Stimulated activated CD8-positive, alpha-beta memory T cell treated with anti-CD3 and anti-CD28 coated beads, Interleukin-7, amount 100 ng/mL, for 1 hour (primary cell): ENCODE measurements at regions not wholly inside any gene's neighbourhood (a gene's known extent, or its start where the extent isn't known, plus 50 kb on each side); places are given as distances from the start of the nearest gene placed in this dataset.
"Not testable (repeated sequence)": the region's sequence is repeated elsewhere in the genome, so short reads cannot be mapped to it uniquely, and the experiment has no call there.

Source experiments
- DNase-seq, 2 donors: peaks; one replicate each; pipeline ENCODE4 v3.0.0-alpha.2; 2020; ENCODE audit warnings: low read depth in 2 of 2

GRCh38 chr16:51261919-51262318 lies 110.8 kb upstream of the SALL1 start:
- DNase-seq: no peak

DNA sequence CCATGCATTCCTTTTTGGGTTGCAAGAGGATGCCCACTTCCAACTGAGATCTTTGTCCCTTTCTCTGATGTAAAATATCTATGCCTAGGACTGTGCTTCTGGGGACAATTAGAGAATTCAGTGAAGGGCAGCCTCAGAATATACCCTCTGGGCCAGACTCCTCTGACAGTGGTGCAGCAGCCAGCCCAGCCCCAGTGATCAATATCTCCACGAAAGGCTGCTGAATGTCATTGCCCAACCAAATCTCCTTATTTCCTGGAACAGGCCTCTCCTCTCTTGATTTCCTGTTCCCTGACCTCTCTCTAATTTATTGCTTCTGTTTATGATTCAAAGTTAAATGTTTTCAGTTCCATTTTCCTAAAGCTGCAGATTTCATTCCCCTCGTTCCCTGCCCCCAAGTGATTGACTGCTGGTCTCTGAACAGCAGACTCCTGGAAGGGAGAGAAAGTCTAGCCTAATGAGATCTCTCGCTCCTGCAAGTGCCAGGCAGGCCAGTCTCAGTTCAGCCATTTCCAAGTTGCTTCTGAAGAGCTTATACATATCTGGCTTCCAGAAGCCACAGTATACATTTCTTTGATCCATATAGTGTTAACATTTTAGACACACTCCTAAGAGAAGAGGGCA lies 104.4 kb upstream of the SALL1 start:
- DNase-seq: no peak

- not testable (repeated sequence) for DNase-seq
These were observed 103.3 kb upstream of the SALL1 start for GRCh38 chr16:51254390-51254789.

DNA sequence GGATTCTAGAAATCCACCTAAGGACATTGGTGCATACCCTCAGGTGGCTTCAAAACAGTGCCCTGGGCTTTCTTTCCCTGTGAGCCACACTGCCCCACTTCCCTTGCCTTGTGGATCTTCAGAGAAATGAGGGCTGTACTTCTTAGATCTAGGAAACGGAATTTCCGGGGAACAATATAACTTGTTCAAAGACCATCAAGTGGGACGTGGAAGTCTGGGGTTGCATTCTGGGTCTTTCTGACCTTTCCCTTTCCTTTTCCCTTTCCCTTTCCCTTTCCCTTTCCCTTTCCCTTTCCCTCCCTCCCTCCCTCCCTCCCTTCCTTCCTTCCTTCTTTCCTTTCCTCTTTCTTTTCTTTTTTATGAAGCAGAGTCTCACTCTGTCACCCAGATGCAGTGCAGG lies 97.1 kb upstream of the SALL1 start:
- no peak for DNase-seq

- DNase-seq: no peak
These were observed 94.6 kb upstream of the SALL1 start for GRCh38 chr16:51245658-51245995.

DNA sequence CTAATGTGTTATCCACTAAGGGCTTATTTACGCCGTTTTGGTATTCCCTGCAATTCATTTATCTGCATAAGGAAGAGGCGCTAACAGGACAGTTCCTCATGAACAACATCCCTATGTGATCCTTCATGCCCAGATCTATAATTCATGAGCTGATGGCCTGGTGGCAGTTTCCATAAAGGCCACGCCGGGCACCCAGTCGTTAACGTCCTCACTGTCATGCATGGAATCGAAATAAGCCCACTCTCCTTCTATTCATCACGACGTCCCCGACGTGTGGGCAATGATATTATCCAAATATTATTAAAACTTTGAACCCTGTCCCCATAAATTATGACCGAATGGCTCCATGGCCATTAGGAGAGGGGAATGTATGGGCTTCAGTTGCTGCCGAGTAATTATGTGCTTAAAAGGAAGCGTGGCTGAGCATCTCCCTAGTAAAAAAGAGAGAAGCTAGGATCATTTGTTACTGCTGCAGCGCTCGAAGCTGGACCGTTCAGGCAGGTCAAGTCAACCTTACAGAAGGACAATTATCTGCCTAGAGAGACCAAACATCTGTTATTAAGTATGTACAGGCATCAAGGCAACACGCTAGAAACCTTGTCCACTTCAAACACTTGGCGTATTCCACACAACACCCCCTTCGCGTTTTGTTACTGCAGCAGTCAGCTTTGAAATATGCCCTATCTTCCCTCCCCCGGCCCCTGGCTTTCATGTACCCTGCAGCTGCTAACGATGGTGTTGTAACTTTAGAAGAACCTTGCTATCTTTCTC lies 94.0 kb upstream of the SALL1 start:
- DNase-seq: no peak

DNA sequence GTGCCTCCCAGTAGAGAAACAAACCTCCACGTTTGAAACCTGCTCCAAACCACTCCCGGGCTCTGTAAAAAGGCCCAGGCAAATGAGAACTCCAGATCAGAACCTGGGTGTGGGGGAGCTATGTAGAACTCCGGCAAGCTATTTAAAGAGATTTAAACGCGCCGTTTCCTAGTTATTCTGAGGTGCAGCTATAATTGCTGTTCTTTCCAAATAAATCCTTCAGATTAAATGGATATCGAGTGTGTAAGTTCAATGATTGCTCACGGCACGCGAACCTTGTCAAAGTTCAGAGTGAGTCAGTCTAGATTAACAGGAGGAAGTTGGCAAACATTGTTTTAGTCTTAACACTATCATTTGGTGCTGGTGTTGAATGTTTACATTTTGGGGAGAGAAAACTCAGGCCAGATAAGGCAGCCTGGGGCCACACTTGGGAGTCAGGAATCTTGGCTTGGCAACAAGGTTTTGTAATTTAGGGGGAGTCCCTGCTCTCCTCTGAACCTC lies 92.9 kb upstream of the SALL1 start:
- no peak for DNase-seq

DNA sequence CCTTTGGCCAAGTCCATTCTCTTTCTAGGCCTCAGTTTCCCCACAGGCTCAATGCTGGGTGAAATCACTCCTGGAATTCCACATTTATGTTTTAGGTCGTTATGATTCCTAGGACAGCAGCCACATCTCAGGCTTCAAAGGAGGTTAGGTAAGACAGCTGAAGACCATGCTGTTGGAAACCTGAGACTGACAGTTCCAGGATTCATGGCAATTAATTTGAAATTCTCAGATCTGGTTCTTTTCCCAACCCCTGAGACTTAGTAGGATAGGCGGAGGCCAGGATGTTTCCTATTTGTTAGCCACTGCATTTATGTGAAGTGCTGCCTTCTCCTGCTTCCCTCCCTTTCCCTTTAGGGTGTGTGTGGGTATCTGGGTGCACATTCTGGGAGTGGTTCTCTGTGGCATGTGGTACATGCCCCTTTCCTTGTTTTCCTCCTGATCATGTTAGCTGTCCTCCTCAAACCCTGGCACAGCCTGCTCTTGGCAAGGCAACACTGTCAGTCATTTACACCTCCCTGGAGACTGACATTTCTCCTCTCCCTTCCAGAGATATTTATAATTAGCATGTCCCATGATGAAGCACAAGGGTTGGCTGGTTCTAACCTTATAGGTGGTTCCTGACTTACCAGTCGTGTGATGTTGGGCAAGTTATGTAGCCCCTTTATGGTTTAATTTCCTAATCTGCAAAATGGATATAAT lies 91.4 kb upstream of the SALL1 start:
- no peak for DNase-seq

- no peak for DNase-seq
These were observed 88.1 kb upstream of the SALL1 start for GRCh38 chr16:51239196-51239595.

DNA sequence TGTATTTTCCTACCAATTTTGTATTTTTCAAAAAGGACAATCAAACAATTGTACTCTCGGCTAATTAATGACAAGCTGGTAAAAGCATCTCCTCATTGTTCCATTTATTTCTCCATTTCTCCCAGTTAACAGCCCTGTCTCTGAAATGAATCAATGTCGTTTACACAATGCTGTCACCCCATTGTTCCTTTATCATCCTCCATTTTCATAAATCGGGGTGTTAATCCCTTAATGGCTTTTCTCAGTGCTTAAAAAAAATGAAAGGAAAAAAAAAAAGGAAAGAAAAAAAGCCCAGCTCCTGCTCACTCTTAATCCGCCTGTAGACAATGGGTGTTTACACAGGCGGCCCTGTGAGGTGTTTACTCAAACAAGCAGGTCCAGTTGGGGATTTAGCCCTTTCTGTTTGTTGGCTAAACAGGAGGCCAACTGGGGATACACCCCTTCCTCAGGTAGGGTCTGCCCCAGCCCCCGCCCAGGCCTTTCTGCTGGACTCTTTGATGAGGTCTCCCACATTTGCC lies 86.8 kb upstream of the SALL1 start:
- DNase-seq: no peak

DNA sequence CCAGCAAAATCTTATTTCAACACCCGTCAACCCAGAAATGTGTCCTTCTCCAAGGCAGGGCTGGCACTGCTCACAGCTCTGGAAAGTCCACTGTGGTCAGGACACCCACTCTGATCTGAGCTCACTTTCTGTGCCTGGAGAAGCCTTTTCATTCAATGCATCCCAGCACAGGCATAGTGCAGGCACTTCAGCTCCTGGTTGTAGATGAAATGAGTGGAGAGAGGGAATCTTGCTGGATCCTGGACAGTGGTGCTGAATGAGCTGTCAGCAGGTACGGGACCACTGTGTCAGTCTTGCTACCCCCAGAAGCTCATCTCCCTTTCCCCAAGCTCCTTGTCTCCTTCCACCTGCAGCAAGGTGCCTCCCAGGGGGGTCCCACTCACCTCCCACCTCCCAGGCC lies 86.1 kb upstream of the SALL1 start:
- DNase-seq: no peak

DNA sequence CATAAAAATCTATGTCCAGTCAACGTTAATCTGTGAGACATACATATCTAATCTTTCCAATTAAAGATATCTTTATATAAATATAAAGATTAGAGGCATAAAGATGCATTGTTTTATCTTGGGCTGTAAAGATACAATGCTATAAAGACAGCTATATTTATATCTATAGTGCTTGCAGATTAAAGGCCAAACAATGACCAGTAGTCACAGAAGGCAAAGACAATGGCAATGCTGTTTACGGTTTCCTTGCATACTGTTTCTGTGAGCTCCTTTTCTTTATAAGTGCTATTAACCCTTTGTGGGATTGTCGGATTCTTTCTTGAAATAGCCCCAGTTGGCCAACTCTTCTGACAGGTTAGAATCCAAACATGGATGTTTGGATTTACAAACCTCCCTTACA lies 85.5 kb upstream of the SALL1 start:
- DNase-seq: no peak

GRCh38 chr16:51231702-51232101 lies 80.6 kb upstream of the SALL1 start:
- DNase-seq: no peak

- DNase-seq: not testable (repeated sequence)
These were observed 79.0 kb upstream of the SALL1 start for GRCh38 chr16:51230035-51230434.

- no peak for DNase-seq
These were observed 77.1 kb upstream of the SALL1 start for GRCh38 chr16:51228097-51228659.

- no peak for DNase-seq
These were observed 74.8 kb upstream of the SALL1 start for GRCh38 chr16:51225878-51226277.

- no peak for DNase-seq
These were observed 73.2 kb upstream of the SALL1 start for GRCh38 chr16:51224317-51224716.

GRCh38 chr16:51222016-51222415 lies 70.9 kb upstream of the SALL1 start:
- no peak for DNase-seq

GRCh38 chr16:51211148-51211547 lies 60.1 kb upstream of the SALL1 start:
- no peak for DNase-seq

DNA sequence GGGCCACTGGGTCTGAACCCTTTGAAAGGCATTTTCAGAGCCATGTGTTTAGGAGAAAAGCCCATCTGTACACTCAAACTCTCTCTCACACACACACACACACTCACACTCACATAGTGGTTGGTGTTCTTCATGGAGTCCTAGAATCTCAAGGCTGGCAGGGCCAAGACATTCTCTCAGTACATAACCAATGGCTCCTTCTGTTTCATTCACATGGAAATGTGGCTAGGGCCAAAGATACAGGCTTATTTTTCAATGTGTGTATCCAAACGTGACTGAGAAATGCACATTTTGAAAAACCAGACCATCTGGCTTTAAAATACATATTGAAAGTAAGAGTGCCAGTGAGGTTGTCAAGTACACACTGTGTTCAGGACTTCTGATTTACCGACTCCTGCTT lies 59.0 kb upstream of the SALL1 start:
- DNase-seq: no peak

GRCh38 chr16:51201604-51202003 lies 50.5 kb upstream of the SALL1 start:
- DNase-seq: no peak
